MG63 (cell line): ENCODE measurements at regions not wholly inside any gene's neighbourhood (a gene's known extent, or its start where the extent isn't known, plus 50 kb on each side); places are given as distances from the start of the nearest gene placed in this dataset.
"Not testable (repeated sequence)": the region's sequence is repeated elsewhere in the genome, so short reads cannot be mapped to it uniquely, and the experiment has no call there.

Experiments used
- DNase-seq: peaks from one replicate; pipeline ENCODE4 v3.0.0-alpha.2; 2020
- H3K27me3 ChIP-seq: fragments of 250-450 bp; sonication (Bioruptor Pico); 2 replicates; pipeline ENCODE4 v1.5.1; 2020; ENCODE audit warnings: mild to moderate bottlenecking, moderate library complexity
- H3K36me3 ChIP-seq: fragments of 250-450 bp; sonication (Bioruptor Pico); 2 replicates; pipeline ENCODE4 v1.5.1; 2020; ENCODE audit warnings: mild to moderate bottlenecking, moderate library complexity
- H3K4me3 ChIP-seq: fragments of 250-450 bp; sonication (Bioruptor Pico); 2 replicates; pipeline ENCODE4 v1.5.1; 2020; ENCODE audit warnings: mild to moderate bottlenecking, moderate library complexity
- H3K9me3 ChIP-seq: fragments of 250-450 bp; sonication (Bioruptor Pico); 2 replicates; pipeline ENCODE4 v1.5.1; 2020; ENCODE audit warnings: mild to moderate bottlenecking, moderate library complexity

GRCh38 chr9:40097992-40098391 is 742.5 kb downstream of the SPATA31A1 start:
- not testable (repeated sequence) for H3K36me3 ChIP-seq, H3K27me3 ChIP-seq, H3K9me3 ChIP-seq, H3K4me3 ChIP-seq
- peak; percentile 19 for DNase-seq

- not testable (repeated sequence) for H3K9me3 ChIP-seq, H3K4me3 ChIP-seq, H3K36me3 ChIP-seq, H3K27me3 ChIP-seq
- peak; percentile 38 for DNase-seq
These were observed 750.7 kb downstream of the SPATA31A1 start for GRCh38 chr9:40106003-40106782.

- H3K4me3 ChIP-seq, H3K36me3 ChIP-seq, H3K9me3 ChIP-seq, DNase-seq, H3K27me3 ChIP-seq: not testable (repeated sequence)
These were observed 751.3 kb downstream of the SPATA31A1 start for GRCh38 chr9:40106783-40107248.

- not testable (repeated sequence) for H3K27me3 ChIP-seq, H3K9me3 ChIP-seq, H3K4me3 ChIP-seq, H3K36me3 ChIP-seq, DNase-seq
These were observed 751.8 kb downstream of the SPATA31A1 start for GRCh38 chr9:40107251-40107650.

- H3K27me3 ChIP-seq, H3K9me3 ChIP-seq, H3K36me3 ChIP-seq, DNase-seq, H3K4me3 ChIP-seq: not testable (repeated sequence)
These were observed 753.0 kb downstream of the SPATA31A1 start for GRCh38 chr9:40108465-40108864.

GRCh38 chr9:40110751-40111150 is 755.3 kb downstream of the SPATA31A1 start:
- not testable (repeated sequence) for H3K9me3 ChIP-seq, H3K27me3 ChIP-seq, DNase-seq, H3K36me3 ChIP-seq, H3K4me3 ChIP-seq

- DNase-seq, H3K9me3 ChIP-seq, H3K36me3 ChIP-seq, H3K27me3 ChIP-seq, H3K4me3 ChIP-seq: not testable (repeated sequence)
These were observed 756.1 kb downstream of the SPATA31A1 start for GRCh38 chr9:40111571-40111970.

GRCh38 chr9:40130598-40130997 is 775.1 kb downstream of the SPATA31A1 start:
- H3K4me3 ChIP-seq, DNase-seq, H3K36me3 ChIP-seq, H3K9me3 ChIP-seq, H3K27me3 ChIP-seq: not testable (repeated sequence)

GRCh38 chr9:40169204-40169603 is 813.7 kb downstream of the SPATA31A1 start:
- H3K9me3 ChIP-seq, H3K27me3 ChIP-seq, H3K36me3 ChIP-seq, DNase-seq, H3K4me3 ChIP-seq: not testable (repeated sequence)

- not testable (repeated sequence) for H3K27me3 ChIP-seq, DNase-seq, H3K4me3 ChIP-seq, H3K36me3 ChIP-seq, H3K9me3 ChIP-seq
These were observed 817.8 kb downstream of the SPATA31A1 start for GRCh38 chr9:40173316-40173715.

GRCh38 chr9:40174035-40174434 is 818.6 kb downstream of the SPATA31A1 start:
- H3K4me3 ChIP-seq, H3K9me3 ChIP-seq, DNase-seq, H3K27me3 ChIP-seq, H3K36me3 ChIP-seq: not testable (repeated sequence)

- not testable (repeated sequence) for H3K4me3 ChIP-seq, H3K27me3 ChIP-seq, H3K36me3 ChIP-seq, H3K9me3 ChIP-seq
- peak; percentile 39 for DNase-seq
These were observed 821.9 kb downstream of the SPATA31A1 start for GRCh38 chr9:40177403-40177802.

GRCh38 chr9:40191403-40191802 is 835.9 kb downstream of the SPATA31A1 start:
- DNase-seq, H3K9me3 ChIP-seq: not testable (repeated sequence)

GRCh38 chr9:40192162-40192561 is 836.7 kb downstream of the SPATA31A1 start:
- H3K36me3 ChIP-seq, H3K9me3 ChIP-seq, H3K27me3 ChIP-seq, DNase-seq, H3K4me3 ChIP-seq: not testable (repeated sequence)

More at GRCh38 chr9:40191403-40191802, 835.9 kb downstream of the SPATA31A1 start:
- not testable (repeated sequence) for H3K36me3 ChIP-seq, H3K4me3 ChIP-seq, H3K27me3 ChIP-seq

- H3K9me3 ChIP-seq, H3K27me3 ChIP-seq, H3K4me3 ChIP-seq, H3K36me3 ChIP-seq: not testable (repeated sequence)
- peak; percentile 27 for DNase-seq
These were observed 840.8 kb downstream of the SPATA31A1 start for GRCh38 chr9:40196165-40196714.

- not testable (repeated sequence) for H3K4me3 ChIP-seq, H3K27me3 ChIP-seq, DNase-seq, H3K9me3 ChIP-seq, H3K36me3 ChIP-seq
These were observed 841.3 kb downstream of the SPATA31A1 start for GRCh38 chr9:40196803-40197202.

- not testable (repeated sequence) for H3K27me3 ChIP-seq
These were observed 866.2 kb downstream of the SPATA31A1 start for GRCh38 chr9:40221596-40222233.

More at GRCh38 chr9:40221596-40222233, 866.2 kb downstream of the SPATA31A1 start:
- H3K9me3 ChIP-seq, DNase-seq, H3K4me3 ChIP-seq, H3K36me3 ChIP-seq: not testable (repeated sequence)
